Spleen (tissue), 11 donors: ENCODE measurements at regions not wholly inside any gene's neighbourhood (a gene's known extent, or its start where the extent isn't known, plus 50 kb on each side); places are given as distances from the start of the nearest gene placed in this dataset.

Source experiments
- DNase-seq: peaks from one replicate; pipeline ENCODE4 v3.0.0-alpha.2; 2020
- H3K27ac ChIP-seq, 8 donors: fragments of 200-600 bp; sonication (generic) in 7 of 8; 1 replicate in 4 of 8; 2 replicates in 4 of 8; pipeline versions ENCODE4 v1.5.0 to v1.8.0; 2016 to 2021; ENCODE audit warnings: inconsistent platforms in 4 of 8, mild to moderate bottlenecking in 4 of 8, moderate library complexity in 1 of 8
- H3K27me3 ChIP-seq, 7 donors: fragments of 200-600 bp; sonication (generic) in 6 of 7; replicated peaks in 1 of 7; 1 replicate in 4 of 7; 2 replicates in 3 of 7; pipeline versions ENCODE4 v1.5.0 to v1.8.0; 2016 to 2021; ENCODE audit warnings: inconsistent platforms in 3 of 7, mild to moderate bottlenecking in 1 of 7
- H3K36me3 ChIP-seq, 6 donors: fragments of 200-600 bp; sonication (generic) in 5 of 6; 1 replicate in 4 of 6; 2 replicates in 2 of 6; pipeline versions ENCODE4 v1.5.0 to v1.8.0; 2016 to 2021; ENCODE audit warnings: inconsistent platforms in 2 of 6
- H3K4me1 ChIP-seq, 6 donors: fragments of 200-600 bp; sonication (generic) in 5 of 6; 1 replicate in 3 of 6; 2 replicates in 3 of 6; pipeline versions ENCODE4 v1.5.0 to v1.8.0; 2016 to 2021; ENCODE audit warnings: inconsistent platforms in 3 of 6
- H3K4me3 ChIP-seq, 8 donors: fragments of 200-600 bp; sonication (generic) in 7 of 8; 1 replicate in 4 of 8; 2 replicates in 4 of 8; pipeline versions ENCODE4 v1.5.0 to v1.8.0; 2016 to 2021; ENCODE audit warnings: inconsistent platforms in 4 of 8, mild to moderate bottlenecking in 4 of 8, moderate library complexity in 2 of 8
- H3K9me3 ChIP-seq, 8 donors: fragments of 200-600 bp; sonication (generic) in 7 of 8; 1 replicate in 4 of 8; 2 replicates in 4 of 8; pipeline versions ENCODE4 v1.5.0 to v1.8.0; 2016 to 2021; ENCODE audit warnings: inconsistent platforms in 4 of 8
- POLR2A ChIP-seq, 3 donors: fragments of 450-650 bp; IDR thresholded peaks; one replicate each; pipeline ENCODE4 v1.5.1; 2017; ENCODE audit warnings: antibody characterized with exemption in 3 of 3, mild to moderate bottlenecking in 1 of 3
- POLR2AphosphoS5 ChIP-seq, 3 donors: sonication (generic); formaldehyde crosslinking; IDR thresholded peaks; one replicate each; pipeline ENCODE4 v1.5.1; 2017; ENCODE audit warnings: antibody characterized with exemption in 3 of 3
- WGBS, 5 donors: extraction: QIAGEN DNeasy Blood & Tissue Kit in 3 of 5; methylation state at CpG; one replicate each; pipeline versions ENCODE4 v1.1.5 to v1.1.7; 2013 to 2018; 5-methylcytosine and 5-hydroxymethylcytosine counted together
- intact Hi-C: fragments of 100-400 bp; cut with DNase I; formaldehyde crosslinking; loops from one replicate; pipeline ENCODE4 v1.15.0; 2023; ENCODE audit warnings: low total_unique reads
- TF ChIP-seq, protein P1 (sequence below), 11 experiments: fragments of 200-600 bp in 7 of 11; fragments of 450-650 bp in 4 of 11; sonication (generic) in 4 of 11; IDR thresholded peaks in 8 of 11; conservative IDR thresholded peaks in 3 of 11; 1 replicate in 7 of 11; 2 replicates in 4 of 11; pipeline versions ENCODE4 v1.4.0 to v1.8.0; 2016 to 2021; ENCODE audit warnings: antibody characterized with exemption in 11 of 11, inconsistent platforms in 4 of 11, mild to moderate bottlenecking in 1 of 11
- donor health status: healthy with polysubstance abuse.
- donor health status: DM: no; HTN: no; CAD: no; lungs with moderate emphysema.
- donor health status: DM: no; HTN: no; CAD: no.
- donor health status: Bipolar disorder and iron deficiency.
- donor health status: healthy.
- donor health status: DM: no; HTN: no; CAD: no.
- donor health status: DM: yes; HTN: yes; CAD: no.

DNA sequence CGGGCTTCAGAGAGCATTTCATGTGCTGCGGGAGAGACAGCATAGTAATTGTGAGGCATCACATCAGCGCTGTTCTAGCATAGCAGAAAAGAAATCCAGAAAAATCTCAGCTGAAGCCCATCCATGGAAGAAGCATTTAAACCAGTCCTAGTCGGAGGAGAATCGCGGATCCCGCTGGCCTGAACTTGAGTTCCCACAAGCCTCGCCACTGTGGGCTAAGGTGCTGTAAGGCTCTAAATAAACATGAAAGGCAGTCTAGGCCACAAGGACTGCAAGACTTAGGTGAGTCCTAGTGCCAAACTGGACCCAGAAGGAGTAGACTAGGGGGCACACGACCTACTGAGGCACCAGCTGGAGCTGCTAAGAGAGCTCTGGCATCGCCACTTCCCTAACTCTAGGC lies 1225.3 kb upstream of the CHAC2 start:
- intact Hi-C loops, result no loop called here
- Histone ChIP-seq H3K27me3 (no peaks in the 10 kb centered on the region), H3K27ac (no peak overlapping the region), H3K9me3 (peaks cover 0 to 20% (median 0%) of the 10 kb centered on the region in 8 donors), H3K4me1 (no peaks in the 10 kb centered on the region), H3K36me3 (no peaks in the 10 kb centered on the region), H3K4me3 (no peak overlapping the region)
- TF ChIP-seq, protein P1, sequence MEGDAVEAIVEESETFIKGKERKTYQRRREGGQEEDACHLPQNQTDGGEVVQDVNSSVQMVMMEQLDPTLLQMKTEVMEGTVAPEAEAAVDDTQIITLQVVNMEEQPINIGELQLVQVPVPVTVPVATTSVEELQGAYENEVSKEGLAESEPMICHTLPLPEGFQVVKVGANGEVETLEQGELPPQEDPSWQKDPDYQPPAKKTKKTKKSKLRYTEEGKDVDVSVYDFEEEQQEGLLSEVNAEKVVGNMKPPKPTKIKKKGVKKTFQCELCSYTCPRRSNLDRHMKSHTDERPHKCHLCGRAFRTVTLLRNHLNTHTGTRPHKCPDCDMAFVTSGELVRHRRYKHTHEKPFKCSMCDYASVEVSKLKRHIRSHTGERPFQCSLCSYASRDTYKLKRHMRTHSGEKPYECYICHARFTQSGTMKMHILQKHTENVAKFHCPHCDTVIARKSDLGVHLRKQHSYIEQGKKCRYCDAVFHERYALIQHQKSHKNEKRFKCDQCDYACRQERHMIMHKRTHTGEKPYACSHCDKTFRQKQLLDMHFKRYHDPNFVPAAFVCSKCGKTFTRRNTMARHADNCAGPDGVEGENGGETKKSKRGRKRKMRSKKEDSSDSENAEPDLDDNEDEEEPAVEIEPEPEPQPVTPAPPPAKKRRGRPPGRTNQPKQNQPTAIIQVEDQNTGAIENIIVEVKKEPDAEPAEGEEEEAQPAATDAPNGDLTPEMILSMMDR (IDR thresholded peaks at IDR 0.05 in 8 of 11, conservative IDR thresholded peaks at IDR 0.05 in 3 of 11), result no peak
- no peak for TF ChIP-seq POLR2AphosphoS5 (IDR thresholded peaks at IDR 0.05)
- no peak for TF ChIP-seq POLR2A (IDR thresholded peaks at IDR 0.05)
- WGBS, 5 donors, result 89 to 93% (median 91%) methylated on average over 5 to 10 of the region's 10 CpGs; no CpG with 5 or more reads in 1 of the 5 donors
- DNase-seq, result no peak

DNA sequence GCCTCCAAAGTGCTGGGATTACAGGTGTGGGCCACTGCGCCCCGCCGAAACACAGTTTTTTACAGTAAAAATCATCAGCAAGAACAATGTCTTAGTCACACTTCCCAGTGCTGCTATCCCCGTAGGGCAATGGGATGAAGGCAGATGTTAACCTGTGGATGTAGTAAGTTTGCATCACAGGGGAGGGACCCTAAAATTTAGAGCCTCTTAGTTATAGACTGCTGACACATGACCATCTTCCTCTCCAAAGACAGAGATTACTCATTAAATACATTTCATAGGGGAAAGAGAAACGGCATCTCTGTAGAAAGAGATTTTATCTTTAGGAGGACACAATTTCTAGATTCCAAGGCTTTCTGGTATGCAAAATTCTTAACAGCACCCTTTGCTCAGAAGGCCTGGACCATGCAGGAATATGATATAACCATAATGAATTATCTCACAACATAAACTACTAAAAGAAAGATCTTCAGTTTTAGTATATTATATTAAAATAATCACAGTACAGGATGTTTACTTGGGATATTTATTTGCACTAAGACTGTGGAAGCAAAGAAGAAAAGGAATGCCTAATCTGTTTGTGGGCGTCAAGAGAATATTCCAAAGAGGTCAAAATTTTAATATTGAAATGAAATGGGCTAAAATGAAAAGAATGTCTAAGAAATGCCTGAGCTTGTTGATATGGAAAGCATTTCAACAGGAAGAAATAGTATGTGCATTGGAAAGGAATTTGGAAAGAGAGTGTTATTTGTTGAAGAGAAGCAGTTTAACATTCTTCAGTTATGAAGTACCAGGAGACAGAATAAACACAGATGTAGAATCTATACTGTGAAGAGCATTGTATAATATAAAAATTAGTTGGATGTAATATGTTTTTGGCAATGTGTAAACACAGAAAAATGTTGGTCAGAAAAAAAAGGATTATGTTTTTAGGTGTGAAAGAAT lies 1228.3 kb upstream of the CHAC2 start:
- Histone ChIP-seq H3K36me3 (no peaks in the 10 kb centered on the region), H3K27ac (no peak overlapping the region), H3K4me1 (no peaks in the 10 kb centered on the region), H3K9me3 (peaks cover 0 to 11% (median 0%) of the 10 kb centered on the region in 8 donors), H3K4me3 (no peak overlapping the region), H3K27me3 (no peaks in the 10 kb centered on the region)
- no peak for DNase-seq
- TF ChIP-seq POLR2A (IDR thresholded peaks at IDR 0.05) (no peak), POLR2AphosphoS5 (IDR thresholded peaks at IDR 0.05) (no peak)
- TF ChIP-seq, protein P1 (IDR thresholded peaks at IDR 0.05 in 8 of 11, conservative IDR thresholded peaks at IDR 0.05 in 3 of 11), result no peak
- 76 to 96% (median 91%) methylated on average over 6 of the region's 6 CpGs; no CpG with 5 or more reads in 1 of the 5 donors for WGBS, 5 donors
- intact Hi-C loops, result no loop called here

DNA sequence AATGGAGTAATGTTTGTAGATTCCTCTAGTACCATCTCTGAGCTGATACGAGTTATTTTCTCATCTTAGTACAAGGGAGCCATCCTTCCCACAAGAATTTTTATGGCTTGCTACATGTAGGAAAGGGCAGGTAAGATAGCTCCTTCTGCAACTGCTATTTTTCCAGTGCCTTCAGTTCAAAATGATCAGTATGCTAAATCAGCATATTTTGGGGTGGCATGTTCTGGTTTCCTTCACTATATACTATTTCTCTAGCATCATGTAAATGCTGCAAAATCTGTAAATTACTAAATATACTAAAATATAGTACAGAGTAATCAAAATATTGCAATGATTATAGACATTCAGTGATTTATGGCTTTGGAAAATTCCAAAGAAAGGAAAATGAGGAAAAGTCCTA lies 1230.0 kb upstream of the CHAC2 start:
- H3K27ac ChIP-seq, result no peak overlapping the region
- H3K4me3 ChIP-seq, result no peak overlapping the region
- TF ChIP-seq, protein P1 (IDR thresholded peaks at IDR 0.05 in 8 of 11, conservative IDR thresholded peaks at IDR 0.05 in 3 of 11), result no peak
- TF ChIP-seq POLR2A (IDR thresholded peaks at IDR 0.05) (no peak), POLR2AphosphoS5 (IDR thresholded peaks at IDR 0.05) (no peak)
- no peak for DNase-seq
- no peaks in the 10 kb centered on the region for H3K27me3 ChIP-seq
- intact Hi-C loops, result no loop called here
- 42 to 67% (median 55%) methylated on average over 1 of the region's 1 CpG; no CpG with 5 or more reads in 1 of the 5 donors for WGBS, 5 donors
- H3K9me3 ChIP-seq, result peaks cover 0 to 8% (median 0%) of the 10 kb centered on the region in 8 donors
- H3K4me1 ChIP-seq, result no peaks in the 10 kb centered on the region
- no peaks in the 10 kb centered on the region for H3K36me3 ChIP-seq

DNA sequence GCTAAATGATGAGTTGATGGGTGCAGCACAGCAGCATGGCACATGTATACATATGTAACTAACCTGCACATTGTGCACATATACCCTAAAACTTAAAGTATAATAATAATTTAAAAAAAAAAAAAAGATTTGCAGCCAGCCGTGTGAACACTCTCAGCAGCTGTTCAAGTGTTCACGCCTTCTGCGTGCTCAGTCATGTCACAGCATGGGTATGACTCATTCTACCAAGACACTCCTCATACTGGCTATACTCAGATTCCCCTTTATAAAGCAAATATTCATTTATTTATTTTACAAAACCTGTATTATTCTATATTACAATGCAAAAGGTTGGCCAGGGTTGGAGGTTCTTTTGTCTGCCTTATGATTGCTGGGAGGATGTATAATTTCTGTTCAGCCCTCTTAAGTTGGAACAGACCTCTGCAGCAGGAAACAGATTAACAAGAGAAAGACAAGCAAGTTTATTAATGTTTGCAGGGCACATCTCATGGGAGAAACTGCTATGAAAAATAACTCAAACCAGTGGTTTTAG lies 1230.6 kb upstream of the CHAC2 start:
- Histone ChIP-seq H3K27me3 (no peaks in the 10 kb centered on the region), H3K27ac (no peak overlapping the region), H3K9me3 (peaks cover 0 to 2% (median 0%) of the 10 kb centered on the region in 8 donors), H3K4me1 (no peaks in the 10 kb centered on the region), H3K4me3 (no peak overlapping the region), H3K36me3 (no peaks in the 10 kb centered on the region)
- intact Hi-C loops, result no loop called here
- no peak for DNase-seq
- TF ChIP-seq POLR2A (IDR thresholded peaks at IDR 0.05) (no peak), POLR2AphosphoS5 (IDR thresholded peaks at IDR 0.05) (no peak)
- TF ChIP-seq, protein P1 (IDR thresholded peaks at IDR 0.05 in 8 of 11, conservative IDR thresholded peaks at IDR 0.05 in 3 of 11), result no peak
- WGBS, 5 donors, result 62 to 93% (median 72%) methylated on average over 3 of the region's 3 CpGs; no CpG with 5 or more reads in 1 of the 5 donors
